COLO668 (cell line): ENCODE measurements at regions not wholly inside any gene's neighbourhood (a gene's known extent, or its start where the extent isn't known, plus 50 kb on each side); places are given as distances from the start of the nearest gene placed in this dataset.

ENCODE experiments used
- DNase-seq: peaks from one replicate; lab custom pipeline; 2025; ENCODE audit not compliant: unreplicated experiment; lab: John Stamatoyannopoulos, UW

GRCh38 chr9:86836266-86836665, 111.0 kb downstream of the GAS1 start:
- no peak for DNase-seq

DNA sequence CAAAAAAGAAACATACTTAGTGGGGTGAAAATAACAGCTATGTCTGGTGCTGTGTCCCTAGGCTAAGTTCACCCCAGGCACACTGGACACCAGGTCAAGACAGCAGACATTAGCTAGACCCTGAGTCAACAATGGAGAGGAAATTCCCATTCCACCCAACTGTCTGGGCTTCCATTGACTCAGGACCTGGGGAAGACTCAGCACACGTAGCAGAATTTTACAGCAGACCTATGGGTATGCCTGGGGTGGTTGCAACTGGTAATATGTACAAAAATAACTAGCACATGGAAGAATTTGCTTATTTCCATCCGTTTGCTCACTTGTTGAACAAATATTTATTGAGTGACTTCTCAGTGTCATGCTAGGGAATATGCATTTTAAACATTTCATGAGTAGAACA, 117.0 kb downstream of the GAS1 start:
- no peak for DNase-seq

GRCh38 chr9:86829496-86830046, 117.7 kb downstream of the GAS1 start:
- no peak for DNase-seq

DNA sequence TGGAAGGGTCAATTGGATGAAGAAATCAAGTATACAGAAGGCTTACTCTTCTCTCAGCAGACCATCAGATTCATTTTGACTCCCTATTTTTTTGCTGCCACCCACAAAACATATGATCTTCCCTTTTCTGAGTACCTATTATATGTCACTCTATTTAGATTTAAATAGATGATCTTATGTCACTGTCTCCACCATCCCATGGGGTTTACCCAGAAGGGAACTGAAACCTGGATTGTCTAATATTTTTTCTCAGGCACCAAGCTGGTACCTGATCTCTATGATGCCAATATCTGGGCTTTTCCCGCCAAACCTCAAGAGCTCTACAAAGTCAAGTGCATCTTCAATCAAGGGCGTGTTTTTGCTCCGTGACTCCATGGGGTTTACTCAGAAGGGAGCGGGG, 118.7 kb downstream of the GAS1 start:
- no peak for DNase-seq

GRCh38 chr9:86827893-86828292, 119.4 kb downstream of the GAS1 start:
- no peak for DNase-seq

GRCh38 chr9:86825299-86825698, 122.0 kb downstream of the GAS1 start:
- no peak for DNase-seq

DNA sequence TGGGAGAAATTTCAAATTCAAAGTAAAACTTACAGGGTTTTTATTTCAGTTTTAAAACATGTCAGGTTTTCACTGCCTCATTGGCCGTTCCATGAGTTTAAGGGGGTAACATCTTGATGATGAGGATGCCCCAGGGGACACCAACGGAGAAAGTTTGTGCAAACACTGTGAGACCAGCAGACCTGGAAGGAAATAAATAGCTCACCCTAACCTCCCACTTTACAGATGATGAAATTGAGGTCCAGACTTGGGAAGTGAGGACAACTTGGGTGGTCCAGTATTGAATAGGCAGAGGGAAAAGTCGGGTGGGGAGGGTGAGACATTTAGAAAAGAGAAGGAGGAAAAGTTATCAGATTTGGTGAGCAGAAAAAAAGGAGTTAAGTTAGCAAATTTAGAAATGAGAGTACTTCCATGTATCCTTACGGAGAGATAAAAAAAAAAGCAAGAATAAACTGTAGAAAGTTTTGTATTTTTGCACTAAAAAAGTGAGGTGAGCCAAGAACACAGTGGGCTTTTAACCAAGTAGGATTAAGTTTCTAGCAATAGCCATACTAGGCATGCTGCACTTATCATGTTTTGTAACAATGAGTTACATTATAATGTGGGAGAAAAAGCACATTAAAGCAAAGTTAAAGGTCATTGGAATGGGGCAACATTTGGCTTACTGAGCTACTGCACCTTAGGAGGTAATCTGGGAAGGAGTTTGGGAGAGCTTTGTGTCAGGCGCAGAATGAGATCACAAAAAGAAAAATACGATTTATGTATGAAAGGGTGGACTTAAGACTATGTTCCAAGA, 125.1 kb downstream of the GAS1 start:
- DNase-seq: no peak

GRCh38 chr9:86821006-86821845, 126.1 kb downstream of the GAS1 start:
- DNase-seq: no peak

DNA sequence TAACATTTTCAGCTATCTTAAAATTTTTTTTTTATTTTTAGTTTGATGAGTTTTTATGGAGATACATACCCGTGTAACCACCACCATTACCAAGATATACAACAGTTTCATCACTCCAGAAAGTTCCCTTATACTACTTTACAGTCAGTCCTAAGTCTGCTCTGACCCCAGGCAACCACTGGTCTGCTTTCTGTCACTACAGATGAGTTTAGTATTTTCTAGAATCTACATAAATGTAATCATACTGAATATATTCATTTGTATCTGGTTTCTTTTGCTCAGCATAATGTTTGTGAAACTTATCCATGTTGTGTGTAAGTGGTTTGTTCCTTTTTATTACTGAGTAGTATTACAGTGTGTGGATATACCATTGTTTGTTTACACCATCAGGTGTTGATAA, 127.8 kb downstream of the GAS1 start:
- no peak for DNase-seq

DNA sequence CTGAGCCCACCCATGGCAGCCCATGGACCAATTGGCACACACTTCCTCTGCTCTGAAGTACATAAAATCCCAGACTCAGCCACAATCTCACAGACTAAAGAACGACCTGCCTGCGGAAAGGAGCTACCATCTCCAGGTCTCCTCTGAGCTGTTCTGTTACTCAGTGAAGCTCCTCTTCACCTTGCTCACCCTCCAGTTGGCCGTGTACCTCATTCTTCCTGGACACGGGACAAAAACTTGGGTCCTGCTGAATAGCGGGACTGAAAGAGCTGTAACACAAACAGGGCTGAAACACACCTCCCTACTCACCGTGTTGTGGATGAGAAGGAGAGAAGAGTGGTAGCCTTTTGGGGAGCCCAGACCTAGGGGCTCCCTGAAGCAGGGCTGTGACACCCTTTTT, 128.7 kb downstream of the GAS1 start:
- DNase-seq: no peak

DNA sequence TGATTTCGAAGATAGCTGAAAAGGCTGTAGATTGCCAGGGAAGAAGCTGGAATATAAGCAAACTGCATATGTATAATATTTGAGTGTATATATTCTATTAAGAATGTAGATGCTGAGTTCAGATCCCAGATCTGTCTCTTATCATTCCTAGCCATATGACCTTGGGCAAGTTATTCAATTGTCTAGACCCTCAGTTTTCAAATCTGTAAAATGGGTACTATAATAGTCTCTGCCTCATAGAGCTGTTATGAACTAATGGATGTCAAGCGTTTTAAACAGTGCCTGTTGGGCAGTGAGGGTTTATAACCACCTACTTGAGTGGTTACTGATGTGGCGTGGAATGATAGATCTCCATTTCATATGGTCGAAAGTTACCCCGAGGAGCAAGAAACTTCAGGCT, 130.4 kb downstream of the GAS1 start:
- no peak for DNase-seq

DNA sequence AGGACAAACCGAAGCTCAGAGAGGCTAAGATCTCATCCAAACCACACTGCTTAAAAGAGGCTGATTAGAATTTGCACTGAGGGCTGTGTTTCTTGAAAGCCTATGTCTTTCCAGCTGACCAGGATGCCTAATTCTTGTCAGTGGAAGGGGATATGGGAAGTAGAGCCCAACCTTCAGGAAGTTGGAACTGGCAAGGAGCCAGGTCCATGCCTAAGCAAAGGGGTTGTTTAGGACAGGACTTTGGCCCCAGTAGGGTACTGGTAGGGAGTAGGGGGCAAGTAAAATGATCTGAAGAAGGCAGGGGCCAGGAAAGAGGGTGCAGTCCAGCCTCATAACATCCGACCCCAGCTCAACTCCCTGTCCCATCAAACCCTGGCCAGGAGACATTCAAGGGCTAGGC, 130.9 kb downstream of the GAS1 start:
- no peak for DNase-seq

DNA sequence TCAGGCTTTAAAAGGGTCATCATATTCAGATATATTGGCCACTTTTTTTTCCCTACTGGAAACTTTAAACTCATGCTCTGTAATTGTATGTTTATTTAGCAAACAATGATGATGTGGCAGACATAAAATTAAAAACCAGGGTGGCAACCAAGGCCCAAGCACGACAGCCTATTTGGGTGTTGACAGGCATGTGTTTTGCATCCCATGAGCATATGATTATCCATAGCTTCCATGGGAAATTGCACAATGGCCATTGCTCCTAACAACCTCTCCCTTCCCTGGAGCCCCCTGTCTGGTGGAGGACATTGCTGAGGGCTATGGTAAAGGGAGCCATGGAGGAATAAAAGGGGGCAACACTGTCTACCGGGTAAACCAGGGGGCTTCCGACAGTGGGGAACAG, 134.7 kb downstream of the GAS1 start:
- DNase-seq: no peak

GRCh38 chr9:86809759-86810367, 137.4 kb downstream of the GAS1 start:
- DNase-seq: no peak

GRCh38 chr9:86809151-86809550, 138.2 kb downstream of the GAS1 start:
- no peak for DNase-seq

- DNase-seq: no peak
Measured at GRCh38 chr9:86807367-86807976, 139.8 kb downstream of the GAS1 start.

DNA sequence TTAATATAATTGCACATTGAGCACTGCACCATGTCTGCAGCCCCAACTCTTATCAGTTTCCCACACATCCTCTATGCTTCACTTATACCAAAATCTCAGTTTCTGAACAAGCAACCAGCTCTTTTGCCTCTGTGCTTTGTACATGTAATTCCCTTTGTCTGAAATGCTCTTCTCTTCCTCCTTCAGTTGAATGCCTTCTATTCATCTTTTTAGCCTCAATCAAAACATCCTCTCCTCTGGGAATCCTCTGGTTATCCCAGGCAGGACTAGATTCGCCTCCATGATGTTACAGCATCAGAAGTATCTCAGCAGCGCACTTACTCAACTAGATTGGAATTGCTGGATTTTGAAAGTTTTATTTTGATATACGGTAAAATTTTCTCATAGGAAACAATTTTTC, 143.3 kb downstream of the GAS1 start:
- no peak for DNase-seq

GRCh38 chr9:86802900-86803673, 144.2 kb downstream of the GAS1 start:
- DNase-seq: no peak

- no peak for DNase-seq
Measured at GRCh38 chr9:86801246-86801645, 146.1 kb downstream of the GAS1 start.

DNA sequence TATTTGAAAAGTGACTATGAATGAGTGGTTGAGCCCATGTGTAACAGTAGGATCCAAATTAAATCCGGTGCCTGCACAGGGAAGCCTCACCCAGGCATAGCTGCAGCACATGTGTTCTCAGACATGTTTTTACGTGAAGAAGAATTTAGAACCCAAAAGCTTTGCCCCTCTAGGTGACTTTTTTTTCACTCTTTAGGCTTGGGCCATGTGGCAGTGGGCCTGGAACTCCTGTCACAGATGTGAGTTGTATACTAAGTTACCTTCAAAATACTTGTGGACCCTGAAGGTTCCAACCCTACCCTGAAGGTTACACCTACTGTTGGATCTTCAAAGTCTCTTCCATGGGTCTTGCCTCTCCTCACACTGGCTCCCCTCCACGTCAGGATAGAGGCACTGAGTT, 146.6 kb downstream of the GAS1 start:
- no peak for DNase-seq

- DNase-seq: no peak
Measured at GRCh38 chr9:86798966-86799365, 148.3 kb downstream of the GAS1 start.
